ENCODE measurements at regions not wholly inside any gene's neighbourhood (a gene's known extent, or its start where the extent isn't known, plus 50 kb on each side); places are given as distances from the start of the nearest gene placed in this dataset.

- TF ChIP-seq, protein P1, sequence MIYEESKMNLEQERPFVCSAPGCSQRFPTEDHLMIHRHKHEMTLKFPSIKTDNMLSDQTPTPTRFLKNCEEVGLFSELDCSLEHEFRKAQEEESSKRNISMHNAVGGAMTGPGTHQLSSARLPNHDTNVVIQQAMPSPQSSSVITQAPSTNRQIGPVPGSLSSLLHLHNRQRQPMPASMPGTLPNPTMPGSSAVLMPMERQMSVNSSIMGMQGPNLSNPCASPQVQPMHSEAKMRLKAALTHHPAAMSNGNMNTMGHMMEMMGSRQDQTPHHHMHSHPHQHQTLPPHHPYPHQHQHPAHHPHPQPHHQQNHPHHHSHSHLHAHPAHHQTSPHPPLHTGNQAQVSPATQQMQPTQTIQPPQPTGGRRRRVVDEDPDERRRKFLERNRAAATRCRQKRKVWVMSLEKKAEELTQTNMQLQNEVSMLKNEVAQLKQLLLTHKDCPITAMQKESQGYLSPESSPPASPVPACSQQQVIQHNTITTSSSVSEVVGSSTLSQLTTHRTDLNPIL (CRISPR knock-in tag; IDR thresholded peaks at IDR 0.05; ENCODE audit: low read depth), result no peak
- no peak for TF ChIP-seq TCF4 (CRISPR knock-in tag; IDR thresholded peaks at IDR 0.05; ENCODE audit: borderline replicate concordance)
- TF ChIP-seq, protein P2, sequence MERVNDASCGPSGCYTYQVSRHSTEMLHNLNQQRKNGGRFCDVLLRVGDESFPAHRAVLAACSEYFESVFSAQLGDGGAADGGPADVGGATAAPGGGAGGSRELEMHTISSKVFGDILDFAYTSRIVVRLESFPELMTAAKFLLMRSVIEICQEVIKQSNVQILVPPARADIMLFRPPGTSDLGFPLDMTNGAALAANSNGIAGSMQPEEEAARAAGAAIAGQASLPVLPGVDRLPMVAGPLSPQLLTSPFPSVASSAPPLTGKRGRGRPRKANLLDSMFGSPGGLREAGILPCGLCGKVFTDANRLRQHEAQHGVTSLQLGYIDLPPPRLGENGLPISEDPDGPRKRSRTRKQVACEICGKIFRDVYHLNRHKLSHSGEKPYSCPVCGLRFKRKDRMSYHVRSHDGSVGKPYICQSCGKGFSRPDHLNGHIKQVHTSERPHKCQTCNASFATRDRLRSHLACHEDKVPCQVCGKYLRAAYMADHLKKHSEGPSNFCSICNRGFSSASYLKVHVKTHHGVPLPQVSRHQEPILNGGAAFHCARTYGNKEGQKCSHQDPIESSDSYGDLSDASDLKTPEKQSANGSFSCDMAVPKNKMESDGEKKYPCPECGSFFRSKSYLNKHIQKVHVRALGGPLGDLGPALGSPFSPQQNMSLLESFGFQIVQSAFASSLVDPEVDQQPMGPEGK (CRISPR knock-in tag; IDR thresholded peaks at IDR 0.05; ENCODE audit: borderline replicate concordance), result no peak
Observed at GRCh38 chr22:26753125-26753862, 95.9 kb downstream of the MIAT start.
